GM18868 (cell line): ENCODE measurements at regions not wholly inside any gene's neighbourhood (a gene's known extent, or its start where the extent isn't known, plus 50 kb on each side); places are given as distances from the start of the nearest gene placed in this dataset.
"Not testable (repeated sequence)": the region's sequence is repeated elsewhere in the genome, so short reads cannot be mapped to it uniquely, and the experiment has no call there.

Experiments
- ATAC-seq: cut with Tn5 transposase; IDR thresholded peaks from one replicate; pipeline ENCODE4 v1.9.1; 2021; ENCODE audit warnings: mild to moderate bottlenecking, moderate library complexity; ENCODE audit not compliant: unreplicated experiment

- no peak for ATAC-seq
Observed at GRCh38 chr5:92144824-92145223, 761.7 kb upstream of the ARRDC3 start.

GRCh38 chr5:92132294-92132908 lies 749.3 kb upstream of the ARRDC3 start:
- not testable (repeated sequence) for ATAC-seq

- ATAC-seq, result no peak
Observed at GRCh38 chr5:92126182-92126581, 743.1 kb upstream of the ARRDC3 start.

- ATAC-seq, result no peak
Observed at GRCh38 chr5:92119110-92119509, 736.0 kb upstream of the ARRDC3 start.

GRCh38 chr5:92106808-92107207 lies 723.7 kb upstream of the ARRDC3 start:
- ATAC-seq, result no peak

GRCh38 chr5:92104126-92104525 lies 721.0 kb upstream of the ARRDC3 start:
- ATAC-seq, result no peak

- ATAC-seq, result no peak
Observed at GRCh38 chr5:92102313-92102712, 719.2 kb upstream of the ARRDC3 start.

- ATAC-seq, result no peak
Observed at GRCh38 chr5:92092239-92092638, 709.1 kb upstream of the ARRDC3 start.

- no peak for ATAC-seq
Observed at GRCh38 chr5:92086059-92086811, 703.1 kb upstream of the ARRDC3 start.

- ATAC-seq, result no peak
Observed at GRCh38 chr5:92081958-92082712, 699.0 kb upstream of the ARRDC3 start.

- ATAC-seq, result no peak
Observed at GRCh38 chr5:92070786-92071185, 687.7 kb upstream of the ARRDC3 start.

GRCh38 chr5:92064993-92065392 lies 681.9 kb upstream of the ARRDC3 start:
- no peak for ATAC-seq

GRCh38 chr5:92051741-92052140 lies 668.6 kb upstream of the ARRDC3 start:
- no peak for ATAC-seq

- ATAC-seq, result no peak
Observed at GRCh38 chr5:92050970-92051369, 667.9 kb upstream of the ARRDC3 start.

- ATAC-seq, result no peak
Observed at GRCh38 chr5:92041911-92042660, 659.0 kb upstream of the ARRDC3 start.

GRCh38 chr5:92041206-92041605 lies 658.1 kb upstream of the ARRDC3 start:
- no peak for ATAC-seq

GRCh38 chr5:92029792-92030191 lies 646.7 kb upstream of the ARRDC3 start:
- ATAC-seq, result not testable (repeated sequence)

- no peak for ATAC-seq
Observed at GRCh38 chr5:92023555-92023954, 640.4 kb upstream of the ARRDC3 start.

- ATAC-seq, result no peak
Observed at GRCh38 chr5:92023141-92023471, 640.0 kb upstream of the ARRDC3 start.

- ATAC-seq, result no peak
Observed at GRCh38 chr5:92022415-92023140, 639.5 kb upstream of the ARRDC3 start.
